Limb (tissue), 2 donors: ENCODE measurements at regions not wholly inside any gene's neighbourhood (a gene's known extent, or its start where the extent isn't known, plus 50 kb on each side); places are given as distances from the start of the nearest gene placed in this dataset.

ENCODE experiments used
- DNase-seq, 2 donors: peaks; one replicate each; pipeline ENCODE4 v3.0.0-alpha.2; 2016; ENCODE audit errors: extremely low spot score in 2 of 2

DNA sequence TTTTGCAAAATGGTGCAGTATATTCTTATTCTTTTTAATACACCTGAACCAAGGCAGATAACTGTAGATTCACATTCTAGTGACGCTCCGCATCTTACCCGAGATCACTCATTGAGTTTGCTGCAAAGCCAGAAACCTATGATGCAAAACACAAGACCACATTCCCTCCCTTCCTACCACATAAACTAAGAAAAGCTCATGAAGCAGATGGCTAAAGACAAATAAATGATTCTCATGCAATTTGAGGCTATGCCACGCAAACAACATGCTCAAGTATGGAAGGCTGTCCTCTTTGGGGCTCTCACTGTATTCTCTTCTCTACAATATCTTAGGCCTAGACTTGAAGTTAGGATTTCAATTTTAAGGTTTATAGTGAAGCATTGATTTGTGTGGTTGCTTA lies 95.0 kb upstream of the BMPER start:
- no peak for DNase-seq

DNA sequence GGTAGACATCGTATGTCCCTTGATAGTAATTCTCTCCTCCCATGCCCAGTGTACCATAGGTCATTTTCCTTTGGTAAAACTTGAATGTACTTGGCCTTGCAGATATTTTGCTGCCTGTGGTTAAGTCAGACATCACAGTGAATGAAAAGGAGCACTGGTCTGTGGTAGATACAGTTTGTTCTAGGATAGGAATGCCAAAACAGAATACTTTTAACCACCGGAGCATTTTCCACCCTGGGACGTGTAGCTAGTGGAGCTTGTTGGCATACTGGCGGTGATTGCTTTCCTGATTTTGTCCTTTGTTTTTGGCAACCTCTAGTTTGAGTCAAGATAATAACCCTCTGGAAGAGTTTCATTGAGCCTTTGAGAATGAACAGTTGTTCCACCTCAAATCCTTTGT lies 92.0 kb upstream of the BMPER start:
- no peak for DNase-seq

DNA sequence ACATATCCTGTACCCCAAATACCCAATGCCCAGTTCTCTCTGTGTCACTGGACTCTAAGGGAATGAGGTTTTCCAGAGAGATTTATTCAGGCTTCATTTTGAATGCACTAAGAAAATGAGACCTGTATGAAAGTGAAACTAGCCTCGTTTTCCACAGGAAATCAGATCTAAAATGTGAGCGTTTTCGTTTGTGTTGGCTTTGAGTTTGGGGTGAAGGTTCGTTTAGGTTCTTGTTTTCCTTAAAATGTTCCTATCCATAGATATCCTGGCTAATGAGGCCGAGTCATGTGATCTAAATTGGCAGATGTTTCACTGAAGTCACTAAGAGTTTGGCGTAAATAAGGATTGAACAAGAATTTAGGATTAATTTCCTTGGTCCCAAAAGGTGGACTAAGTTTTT lies 90.9 kb upstream of the BMPER start:
- no peak for DNase-seq

- DNase-seq, result no peak
These were observed 90.4 kb upstream of the BMPER start for GRCh38 chr7:33814936-33815335.

GRCh38 chr7:33815336-33815735 lies 90.0 kb upstream of the BMPER start:
- no peak for DNase-seq

DNA sequence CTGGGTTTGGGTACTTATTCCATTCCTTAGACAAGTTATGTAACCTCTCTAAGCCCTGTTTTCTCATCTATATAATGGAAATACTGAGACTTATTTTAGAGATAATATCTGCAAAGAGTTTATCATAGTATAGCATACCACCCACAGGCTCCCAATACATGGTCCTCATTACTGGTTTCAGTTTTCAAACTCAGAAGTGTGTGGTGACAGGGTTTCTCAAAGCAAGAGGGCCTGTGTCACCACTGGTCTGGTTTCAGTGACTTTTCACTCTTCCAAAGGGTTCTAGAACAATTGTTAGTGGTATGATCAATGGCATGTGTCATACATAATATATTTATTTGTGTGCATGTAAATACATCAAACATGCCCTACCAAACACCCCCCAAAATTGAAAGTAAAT lies 89.2 kb upstream of the BMPER start:
- no peak for DNase-seq

DNA sequence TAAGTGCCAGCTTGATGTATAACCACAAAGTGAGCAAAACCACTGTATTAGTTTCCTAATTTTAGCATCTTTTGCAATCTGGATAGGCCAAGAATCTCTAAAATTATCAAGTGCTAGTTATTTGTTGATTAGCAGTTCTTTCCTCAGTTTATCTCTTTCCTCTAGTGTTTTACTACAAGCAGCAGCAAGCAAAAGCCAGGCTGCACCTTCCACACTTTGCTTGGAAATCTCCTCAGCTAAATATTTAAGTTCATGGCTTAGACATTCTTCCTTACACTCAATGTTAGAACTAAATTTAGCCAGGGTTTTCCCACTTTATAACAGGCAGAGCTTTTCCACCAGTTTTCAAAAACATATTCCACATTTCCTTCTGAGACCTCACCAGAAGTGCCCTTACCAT lies 85.7 kb upstream of the BMPER start:
- no peak for DNase-seq

- no peak for DNase-seq
These were observed 85.1 kb upstream of the BMPER start for GRCh38 chr7:33820206-33820605.

GRCh38 chr7:33821970-33822369 lies 83.4 kb upstream of the BMPER start:
- DNase-seq, result no peak

GRCh38 chr7:33823913-33824312 lies 81.4 kb upstream of the BMPER start:
- no peak for DNase-seq

DNA sequence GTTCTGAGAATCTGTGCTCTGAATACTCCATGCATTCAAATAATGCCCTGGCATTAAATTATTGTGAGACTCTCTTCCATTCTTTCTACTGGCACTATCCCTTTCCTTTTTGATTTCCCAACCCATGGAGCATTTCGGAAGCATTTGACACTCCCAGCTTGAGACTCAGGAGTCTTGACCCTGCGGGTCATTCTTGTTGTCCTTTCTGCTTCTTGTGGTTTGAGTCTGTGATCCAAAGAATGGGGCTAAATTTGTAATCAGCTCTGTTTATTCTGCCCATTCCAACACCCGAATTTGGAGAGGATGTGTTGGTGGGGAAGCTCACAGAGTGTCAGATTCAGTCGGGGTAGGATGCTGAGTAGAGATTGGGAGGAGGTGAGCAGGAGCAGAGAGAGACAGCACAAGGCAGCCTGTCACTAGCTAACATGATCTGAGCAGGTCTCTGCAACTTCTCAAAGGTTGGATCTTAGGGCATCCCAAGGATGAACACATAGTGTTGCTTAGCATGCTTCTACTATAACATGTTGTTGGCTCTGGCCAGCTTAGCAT lies 80.4 kb upstream of the BMPER start:
- no peak for DNase-seq

GRCh38 chr7:33825644-33826043 lies 79.7 kb upstream of the BMPER start:
- DNase-seq, result no peak

DNA sequence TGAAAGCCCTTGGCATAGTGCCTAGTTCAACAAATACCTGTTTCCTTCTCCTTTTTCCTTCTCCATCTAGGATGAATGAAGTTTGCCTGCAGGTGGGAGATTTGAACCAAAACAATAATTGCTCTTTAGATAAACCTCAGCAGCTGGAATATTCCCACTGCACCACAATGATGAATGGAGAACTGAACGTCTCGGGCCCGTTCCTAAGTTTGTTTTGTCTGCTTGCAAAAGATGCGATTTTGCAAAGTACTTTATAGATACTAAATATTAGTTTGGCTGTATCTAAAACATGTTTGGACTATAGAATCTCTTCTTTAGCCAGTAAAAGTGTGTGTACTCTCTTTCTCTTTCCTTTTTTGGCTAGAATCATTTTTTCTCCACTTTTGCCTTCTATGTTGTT lies 75.8 kb upstream of the BMPER start:
- DNase-seq, result no peak

DNA sequence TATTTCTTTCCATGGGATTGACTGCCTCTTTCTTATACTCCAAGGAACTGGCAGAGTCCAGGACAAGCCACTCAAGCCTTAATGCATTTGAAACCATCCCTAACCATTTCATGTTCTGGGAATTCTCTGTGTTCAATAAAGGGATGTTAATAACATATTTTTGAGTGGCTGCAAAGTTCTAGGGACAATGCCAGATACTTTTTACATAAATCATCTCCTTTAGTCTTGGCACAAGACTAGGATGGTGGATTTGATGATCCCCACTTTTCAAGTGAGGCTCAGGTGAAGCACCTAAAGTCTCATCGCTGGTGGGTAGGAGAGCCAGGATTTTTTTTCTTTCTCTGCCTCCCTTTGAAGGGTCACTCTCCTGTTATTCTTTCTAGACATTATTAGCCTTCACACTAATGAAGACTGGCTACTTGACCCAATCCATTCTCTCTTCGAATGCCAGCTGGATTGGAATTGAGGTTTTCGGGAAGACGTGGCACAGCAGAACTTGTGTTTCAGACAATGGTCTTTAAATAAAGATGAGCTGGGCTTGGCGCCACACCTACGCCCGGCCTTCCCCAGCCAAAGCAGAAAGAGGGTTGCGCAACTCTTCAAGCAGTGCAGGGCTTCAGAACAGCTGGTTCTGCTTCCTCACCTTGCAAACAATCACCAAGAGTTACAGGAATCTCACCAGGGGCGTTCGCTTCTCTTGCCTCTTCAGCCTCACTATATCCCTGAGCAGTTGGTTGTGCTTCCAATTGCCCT lies 73.8 kb upstream of the BMPER start:
- DNase-seq, result no peak

- DNase-seq, result peak; percentile 39
These were observed 73.0 kb upstream of the BMPER start for GRCh38 chr7:33832271-33832721.

- DNase-seq, result no peak
These were observed 68.5 kb upstream of the BMPER start for GRCh38 chr7:33836797-33837355.

GRCh38 chr7:33837356-33837851 lies 67.9 kb upstream of the BMPER start:
- peak in 1 of 2 donors; percentile 37 for DNase-seq

GRCh38 chr7:33841031-33841430 lies 64.3 kb upstream of the BMPER start:
- no peak for DNase-seq

- DNase-seq, result no peak
These were observed 63.6 kb upstream of the BMPER start for GRCh38 chr7:33841705-33842129.

DNA sequence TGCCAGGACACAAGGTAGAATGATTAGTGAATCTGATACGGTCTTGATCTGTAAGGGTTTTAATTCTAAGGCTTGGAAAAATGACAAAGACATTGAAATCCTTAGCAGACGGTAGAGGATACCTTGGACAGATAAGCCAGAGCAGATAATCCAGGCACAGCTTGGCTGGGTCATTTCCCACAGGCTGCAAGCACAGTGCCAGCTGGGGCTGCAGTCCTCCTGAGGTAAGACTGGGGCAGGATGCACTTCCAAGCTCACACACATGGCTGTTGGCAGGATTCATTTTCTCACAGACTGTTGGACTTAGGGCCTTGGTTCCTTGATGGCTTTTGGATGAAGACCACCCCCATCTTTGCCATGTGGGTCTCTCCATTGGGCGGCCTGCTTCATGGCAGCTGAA lies 63.2 kb upstream of the BMPER start:
- no peak for DNase-seq

GRCh38 chr7:33845991-33846509 lies 59.3 kb upstream of the BMPER start:
- DNase-seq, result no peak

- no peak for DNase-seq
These were observed 56.3 kb upstream of the BMPER start for GRCh38 chr7:33849004-33849403.
